ENCODE measurements at regions not wholly inside any gene's neighbourhood (a gene's known extent, or its start where the extent isn't known, plus 50 kb on each side); places are given as distances from the start of the nearest gene placed in this dataset.

GRCh38 chr3:18634461-18634860, 209.3 kb upstream of the SATB1 start:
- 0 out of 2 replicates have a peak, but pooled peaks cover 10% of the 10 kb centered on the region for H3K4me1 ChIP-seq
- POLR2A ChIA-PET, result no interaction called here
- no TSS peak for BruUV-seq (replicated peaks)
- TF ChIP-seq CTCF (IDR thresholded peaks at IDR 0.05; ENCODE audit: insufficient read depth in 1 of 2, low read depth in 1 of 2, low read length in 1 of 2, severe bottlenecking in 1 of 2, unreplicated experiment in 1 of 2), result no peak
- H3K27me3 Mint-ChIP-seq (ENCODE audit: insufficient read depth, unreplicated experiment), result no peaks in the 10 kb centered on the region
- CTCF ChIA-PET, result no interaction called here
- peak overlapping the region; percentile 32 for H3K27ac Mint-ChIP-seq (ENCODE audit: unreplicated experiment)
- H3K36me3 ChIP-seq (ENCODE audit: control insufficient read depth, insufficient read depth, low read length), result no peaks in the 10 kb centered on the region
- intact Hi-C loops (cut with micrococcal nuclease; ENCODE audit: unreplicated experiment), result no loop called here
- peaks cover 6% of the 10 kb centered on the region for H3K4me1 Mint-ChIP-seq (ENCODE audit: low read depth, unreplicated experiment)
- no peak overlapping the region for H3K4me3 ChIP-seq (ENCODE audit: low read depth, low read length)
- H3K4me3 Mint-ChIP-seq (ENCODE audit: unreplicated experiment), result no peak overlapping the region
- H3K36me3 Mint-ChIP-seq (ENCODE audit: insufficient read depth, unreplicated experiment), result no peaks in the 10 kb centered on the region
- H3K27me3 ChIP-seq (replicated peaks; ENCODE audit: control insufficient read depth, insufficient read depth, low read length), result no peaks in the 10 kb centered on the region
- H3K9me3 ChIP-seq, result no peaks in the 10 kb centered on the region; the same call in 1 of the 2 replicates
- no peak for DNase-seq
- H3K9me3 Mint-ChIP-seq (ENCODE audit: unreplicated experiment), result peaks cover 21% of the 10 kb centered on the region

GRCh38 chr3:18633002-18633401, 207.9 kb upstream of the SATB1 start:
- H3K27ac Mint-ChIP-seq (ENCODE audit: unreplicated experiment), result no peak overlapping the region
- DNase-seq, result no peak
- H3K4me3 ChIP-seq (ENCODE audit: low read depth, low read length), result no peak overlapping the region
- no peak for TF ChIP-seq CTCF (IDR thresholded peaks at IDR 0.05; ENCODE audit: insufficient read depth in 1 of 2, low read depth in 1 of 2, low read length in 1 of 2, severe bottlenecking in 1 of 2, unreplicated experiment in 1 of 2)
- H3K9me3 Mint-ChIP-seq (ENCODE audit: unreplicated experiment), result peaks cover 20% of the 10 kb centered on the region
- BruUV-seq (replicated peaks), result no TSS peak
- H3K4me1 Mint-ChIP-seq (ENCODE audit: low read depth, unreplicated experiment), result peaks cover 6% of the 10 kb centered on the region
- H3K27me3 ChIP-seq (replicated peaks; ENCODE audit: control insufficient read depth, insufficient read depth, low read length), result no peaks in the 10 kb centered on the region
- intact Hi-C loops (cut with micrococcal nuclease; ENCODE audit: unreplicated experiment), result no loop called here
- POLR2A ChIA-PET, result no interaction called here
- H3K36me3 Mint-ChIP-seq (ENCODE audit: insufficient read depth, unreplicated experiment), result no peaks in the 10 kb centered on the region
- H3K4me1 ChIP-seq, result 0 out of 2 replicates have a peak, but pooled peaks cover 10% of the 10 kb centered on the region
- CTCF ChIA-PET, result no interaction called here
- H3K9me3 ChIP-seq, result no peaks in the 10 kb centered on the region; the same call in 1 of the 2 replicates
- no peak overlapping the region for H3K4me3 Mint-ChIP-seq (ENCODE audit: unreplicated experiment)
- H3K27me3 Mint-ChIP-seq (ENCODE audit: insufficient read depth, unreplicated experiment), result no peaks in the 10 kb centered on the region
- no peaks in the 10 kb centered on the region for H3K36me3 ChIP-seq (ENCODE audit: control insufficient read depth, insufficient read depth, low read length)

- no peak overlapping the region for H3K27ac Mint-ChIP-seq (ENCODE audit: unreplicated experiment)
- no peaks in the 10 kb centered on the region for H3K36me3 Mint-ChIP-seq (ENCODE audit: insufficient read depth, unreplicated experiment)
- BruUV-seq (replicated peaks), result no TSS peak
- no peaks in the 10 kb centered on the region for H3K27me3 Mint-ChIP-seq (ENCODE audit: insufficient read depth, unreplicated experiment)
- H3K9me3 Mint-ChIP-seq (ENCODE audit: unreplicated experiment), result peaks cover 12% of the 10 kb centered on the region
- intact Hi-C loops (cut with micrococcal nuclease; ENCODE audit: unreplicated experiment), result no loop called here
- Histone ChIP-seq H3K4me3 (ENCODE audit: low read depth, low read length) (no peak overlapping the region), H3K36me3 (ENCODE audit: control insufficient read depth, insufficient read depth, low read length) (no peaks in the 10 kb centered on the region), H3K4me1 (0 out of 2 replicates have a peak, but pooled peaks cover 6% of the 10 kb centered on the region), H3K9me3 (no peaks in the 10 kb centered on the region), H3K27me3 (replicated peaks; ENCODE audit: control insufficient read depth, insufficient read depth, low read length) (no peaks in the 10 kb centered on the region)
- no peak for DNase-seq
- TF ChIP-seq CTCF (IDR thresholded peaks at IDR 0.05; ENCODE audit: insufficient read depth in 1 of 2, low read depth in 1 of 2, low read length in 1 of 2, severe bottlenecking in 1 of 2, unreplicated experiment in 1 of 2), result no peak
- H3K4me1 Mint-ChIP-seq (ENCODE audit: low read depth, unreplicated experiment), result peaks cover 4% of the 10 kb centered on the region
- POLR2A ChIA-PET, result no interaction called here
- H3K4me3 Mint-ChIP-seq (ENCODE audit: unreplicated experiment), result no peak overlapping the region
- CTCF ChIA-PET, result no interaction called here
Observed at GRCh38 chr3:18630295-18630694, 205.2 kb upstream of the SATB1 start.

All from Caco-2 (cell line).